ENCODE measurements at regions not wholly inside any gene's neighbourhood (a gene's known extent, or its start where the extent isn't known, plus 50 kb on each side); places are given as distances from the start of the nearest gene placed in this dataset.

- TF ChIP-seq POLR2A (IDR thresholded peaks at IDR 0.05): no peak
- no peak for TF ChIP-seq CTCF (IDR thresholded peaks at IDR 0.05)
- no peak for TF ChIP-seq POLR2AphosphoS5 (IDR thresholded peaks at IDR 0.05)
Observed at GRCh38 chr10:118422241-118422640, 80.1 kb upstream of the FAM204A start.
